ENCODE measurements at regions not wholly inside any gene's neighbourhood (a gene's known extent, or its start where the extent isn't known, plus 50 kb on each side); places are given as distances from the start of the nearest gene placed in this dataset.
"Not testable (repeated sequence)": the region's sequence is repeated elsewhere in the genome, so short reads cannot be mapped to it uniquely, and the experiment has no call there.

DNA sequence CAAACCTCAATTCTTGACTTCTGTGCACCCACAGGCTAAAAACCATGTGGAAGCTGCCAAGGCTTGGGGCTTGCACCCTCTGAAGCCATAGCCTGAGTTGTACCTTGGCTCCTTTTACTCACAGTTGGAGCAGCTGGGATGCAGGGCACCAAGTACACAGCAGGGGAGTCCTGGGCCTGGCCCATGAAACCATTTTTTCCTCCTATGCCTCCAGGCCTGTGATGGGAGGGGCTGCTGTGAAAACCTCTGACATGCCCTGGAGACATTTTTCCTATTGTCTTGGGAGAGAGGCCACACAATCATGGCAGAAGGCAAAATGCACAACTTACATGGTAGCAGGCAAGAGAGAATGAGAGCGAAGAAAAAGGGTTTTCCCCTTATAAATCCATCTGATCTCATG, 568.6 kb downstream of the SMARCA1 start:
- not testable (repeated sequence) for FAIRE-seq

GRCh38 chrX:128931071-128931470, 592.2 kb downstream of the SMARCA1 start:
- no peak for FAIRE-seq

- FAIRE-seq = peak; percentile 47
Observed at GRCh38 chrX:128929271-128930057, 593.8 kb downstream of the SMARCA1 start.

- FAIRE-seq = no peak
Observed at GRCh38 chrX:128928636-128929035, 594.7 kb downstream of the SMARCA1 start.

DNA sequence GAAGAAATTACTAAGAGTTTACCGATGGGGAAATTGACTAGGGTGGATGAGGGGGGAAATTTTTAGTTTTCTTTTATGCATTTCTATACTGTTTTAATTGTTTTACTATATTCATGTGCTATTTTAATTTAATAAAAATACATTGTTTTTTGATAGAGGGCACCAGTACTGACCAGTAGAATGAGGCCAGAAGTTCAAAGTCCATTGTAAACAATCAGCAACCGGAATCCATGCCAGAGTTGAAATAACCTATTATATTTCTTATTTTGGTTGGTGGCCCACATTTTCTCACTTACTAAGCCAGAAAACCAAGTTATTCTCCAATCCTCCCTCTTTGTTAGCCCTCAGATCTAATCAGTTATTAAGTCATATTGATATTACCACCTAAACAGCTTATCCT, 595.9 kb downstream of the SMARCA1 start:
- peak; percentile 36 for FAIRE-seq

DNA sequence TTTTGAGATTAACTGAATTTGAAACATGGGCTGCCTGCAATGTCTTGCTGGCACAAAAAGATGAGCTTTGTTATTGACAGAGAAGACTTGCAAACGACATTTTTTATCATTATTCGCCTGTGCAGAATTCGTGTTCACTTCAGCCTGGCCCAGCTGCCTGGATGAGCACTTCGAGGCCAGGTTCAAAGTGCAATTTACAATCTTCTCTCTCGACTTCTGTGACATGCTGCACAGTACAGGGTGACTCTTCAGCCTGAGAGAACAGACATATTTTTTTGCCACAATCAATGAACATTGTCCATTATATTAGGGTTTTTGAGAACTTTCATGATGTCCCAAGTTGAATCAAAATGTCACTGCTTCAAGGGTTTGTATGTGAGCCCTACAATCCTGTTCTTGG, 616.5 kb downstream of the SMARCA1 start:
- FAIRE-seq = no peak

DNA sequence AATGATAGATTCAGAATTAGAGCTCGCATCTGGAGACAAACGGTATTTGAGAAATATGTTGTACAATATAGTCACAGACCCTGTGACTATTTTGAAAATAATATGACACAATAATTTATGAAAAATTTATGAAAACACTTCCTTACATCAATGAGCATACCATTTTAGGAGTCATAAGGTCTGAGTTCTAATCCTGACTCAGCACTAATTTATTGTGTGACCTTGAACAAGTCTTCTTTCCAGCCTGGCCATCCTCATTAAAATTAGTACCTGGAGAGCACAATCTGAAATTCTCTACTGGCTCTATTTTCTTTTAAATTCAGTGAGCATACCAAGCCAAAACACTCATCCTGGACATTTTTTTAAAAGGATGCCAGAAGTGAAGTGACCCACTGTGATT, 622.3 kb downstream of the SMARCA1 start:
- no peak for FAIRE-seq

DNA sequence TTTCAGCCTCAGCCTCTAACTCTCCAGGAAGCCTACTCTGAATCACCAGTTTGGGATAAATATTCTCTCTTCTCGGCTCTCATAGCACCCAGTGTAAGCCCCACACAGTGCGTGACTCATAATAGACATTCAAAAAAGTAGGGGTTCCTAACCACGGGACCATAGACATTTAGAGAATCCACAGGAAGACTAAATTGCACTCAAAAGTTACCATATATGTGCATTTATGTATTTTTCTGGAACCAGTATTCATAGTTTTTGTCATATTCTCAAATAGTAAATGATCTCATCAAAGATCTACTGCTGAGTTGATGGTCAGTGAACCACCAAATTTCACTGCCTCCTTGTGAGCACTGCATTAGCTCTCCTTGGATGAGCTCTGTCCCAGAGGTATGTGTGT, 625.7 kb downstream of the SMARCA1 start:
- FAIRE-seq = no peak

- FAIRE-seq = no peak
Observed at GRCh38 chrX:128891554-128891953, 631.7 kb downstream of the SMARCA1 start.

DNA sequence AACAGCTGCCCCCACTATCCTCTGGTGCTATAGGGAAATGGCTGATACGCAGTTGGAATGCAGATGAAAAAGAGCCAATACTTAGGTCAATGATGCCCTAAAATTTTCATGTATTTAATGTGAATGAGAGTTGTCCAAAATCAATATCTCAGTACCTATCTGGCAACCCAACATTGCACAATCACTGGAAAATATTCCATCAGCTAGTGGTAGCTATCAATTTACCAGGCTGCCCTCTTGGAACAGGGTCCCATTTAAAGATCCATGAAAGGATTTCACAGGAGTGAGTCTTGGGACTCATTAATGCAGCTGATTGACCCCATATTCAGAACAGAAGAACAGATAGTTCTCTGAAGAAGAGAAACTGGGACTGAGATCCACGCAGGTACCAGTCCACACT, 638.9 kb downstream of the SMARCA1 start:
- no peak for FAIRE-seq

DNA sequence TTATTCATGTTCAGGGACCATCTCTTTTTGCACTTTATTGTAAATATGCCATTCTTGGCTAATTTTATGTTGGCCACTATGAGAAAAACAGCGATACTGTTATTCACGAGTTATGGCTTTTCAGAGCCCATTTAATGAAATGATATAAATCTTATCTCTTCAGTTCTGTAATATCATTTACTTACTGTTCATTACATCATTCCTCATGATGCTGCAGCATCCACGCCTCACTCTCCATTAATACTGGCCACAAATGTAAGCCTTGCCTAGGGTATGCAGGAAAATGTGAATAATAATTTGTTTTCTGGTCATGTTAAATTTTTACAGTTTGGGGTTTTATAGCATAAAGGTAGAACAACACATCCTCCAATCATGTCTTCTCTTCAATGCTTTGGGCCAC, 639.6 kb downstream of the SMARCA1 start:
- FAIRE-seq = no peak

GRCh38 chrX:128870361-128870760, 652.9 kb downstream of the SMARCA1 start:
- FAIRE-seq = no peak

GRCh38 chrX:128862557-128862956, 660.7 kb downstream of the SMARCA1 start:
- no peak for FAIRE-seq

GRCh38 chrX:128848374-128848773, 674.9 kb downstream of the SMARCA1 start:
- FAIRE-seq = no peak

DNA sequence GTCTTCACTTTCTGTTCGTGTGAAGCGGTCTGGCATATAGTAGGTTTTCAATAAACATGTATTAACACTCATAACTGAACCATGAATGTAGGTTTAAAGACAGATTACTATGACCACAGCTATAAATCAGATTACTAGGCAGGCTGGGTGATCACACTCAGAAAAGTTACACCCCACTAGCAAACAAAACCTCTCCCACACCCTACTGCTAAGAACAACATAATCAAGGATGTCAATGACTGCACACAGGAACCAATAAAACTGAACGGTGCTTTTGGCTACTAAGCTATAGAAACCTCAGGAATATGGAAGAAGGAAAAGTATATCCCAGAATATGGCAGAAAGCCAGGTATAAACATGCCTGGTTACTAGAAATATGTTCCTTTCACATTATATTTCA, 676.9 kb downstream of the SMARCA1 start:
- FAIRE-seq = peak; percentile 94

GRCh38 chrX:128818690-128819089, 704.6 kb downstream of the SMARCA1 start:
- no peak for FAIRE-seq

DNA sequence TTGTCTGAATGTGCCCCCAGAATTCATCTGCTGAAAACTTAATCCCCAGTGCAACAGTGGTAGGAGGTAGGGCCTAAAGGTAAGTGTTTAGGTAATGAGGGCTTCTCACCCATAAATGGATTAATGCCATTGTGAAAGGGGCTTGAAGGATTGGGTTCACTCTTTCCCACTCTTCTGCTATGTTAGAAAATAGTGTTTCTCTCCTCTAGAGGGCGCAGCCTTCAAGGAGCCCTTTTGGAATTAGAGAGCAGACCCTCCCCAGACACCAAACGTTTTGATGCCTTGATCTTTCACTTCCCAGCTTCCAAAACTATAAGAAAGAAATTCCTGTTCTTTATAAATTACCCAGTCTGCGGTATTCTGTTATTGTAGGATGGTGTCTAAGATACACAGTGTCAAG, 706.4 kb downstream of the SMARCA1 start:
- no peak for FAIRE-seq

DNA sequence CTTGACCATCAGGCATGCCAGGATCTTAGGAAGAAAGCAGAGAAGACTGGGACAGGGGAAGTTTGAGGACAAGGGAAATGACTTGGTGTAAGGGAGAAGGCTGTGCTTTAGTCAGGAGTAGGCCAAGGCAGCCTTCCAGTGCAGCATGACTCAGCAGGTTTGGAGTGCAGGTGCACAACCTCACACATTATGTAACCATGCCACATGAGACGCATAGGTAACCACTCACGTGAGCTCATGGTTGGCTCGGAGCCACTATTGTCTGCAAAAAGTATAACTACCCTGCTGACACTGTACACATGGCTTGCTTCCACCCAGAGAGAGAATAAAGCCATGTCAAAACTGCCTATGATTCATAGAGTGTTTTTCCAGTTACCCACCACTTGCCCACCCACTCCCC, 715.9 kb downstream of the SMARCA1 start:
- FAIRE-seq = no peak

DNA sequence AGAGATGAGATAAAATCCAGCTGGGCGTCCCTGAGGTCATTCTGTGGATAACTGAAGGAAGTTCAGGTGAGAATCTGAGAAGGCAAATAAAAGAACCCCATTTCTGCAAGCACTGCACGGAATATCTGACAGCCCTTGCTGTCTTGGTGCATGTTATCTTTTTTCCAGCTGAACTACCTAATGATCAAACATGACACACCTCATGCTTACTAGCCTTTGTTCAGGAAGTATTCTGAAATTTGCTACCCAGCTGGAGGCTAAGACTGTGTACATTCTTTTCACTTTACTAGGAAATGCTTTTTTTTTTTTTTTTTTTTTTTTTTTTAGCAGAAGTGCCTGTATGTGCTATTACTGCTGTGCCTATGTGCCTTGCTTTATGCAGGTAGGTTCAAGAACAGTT, 718.1 kb downstream of the SMARCA1 start:
- no peak for FAIRE-seq

- FAIRE-seq = no peak
Observed at GRCh38 chrX:128804828-128805227, 718.5 kb downstream of the SMARCA1 start.

DNA sequence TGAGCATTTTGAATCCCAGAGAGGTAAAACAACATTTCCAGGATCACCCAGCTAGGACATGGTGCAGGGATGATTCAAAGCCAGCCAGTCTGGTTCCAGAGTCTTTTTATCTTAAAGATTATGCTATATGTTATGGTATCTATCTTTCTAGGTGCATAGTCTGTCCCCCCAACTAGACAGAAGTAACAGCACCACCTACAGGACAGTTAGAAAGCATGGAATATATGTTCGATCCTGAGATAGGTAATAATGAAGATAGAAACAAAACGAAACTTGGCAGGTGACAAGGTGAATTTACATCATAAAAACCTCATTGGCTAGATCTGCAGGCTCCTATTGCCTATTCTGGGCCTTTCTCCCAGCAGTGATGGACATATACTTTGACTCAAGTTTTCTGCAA, 723.2 kb downstream of the SMARCA1 start:
- no peak for FAIRE-seq

DNA sequence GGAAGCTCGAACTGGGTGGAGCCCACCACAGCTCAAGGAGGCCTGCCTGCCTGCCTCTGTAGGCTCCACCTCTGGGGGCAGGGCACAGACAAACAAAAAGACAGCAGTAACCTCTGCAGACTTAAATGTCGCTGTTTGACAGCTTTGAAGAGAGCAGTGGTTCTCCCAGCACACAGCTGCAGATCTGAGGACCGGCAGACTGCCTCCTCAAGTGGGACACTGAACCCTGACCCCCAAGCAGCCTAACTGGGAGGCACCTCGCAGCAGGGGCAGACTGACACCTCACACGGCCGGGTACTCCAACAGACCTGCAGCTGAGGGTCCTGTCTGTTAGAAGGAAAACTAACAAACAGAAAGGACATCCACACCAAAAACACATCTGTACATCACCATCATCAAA, 730.9 kb upstream of the ACTRT1 start:
- not testable (repeated sequence) for FAIRE-seq

GRCh38 chrX:128781506-128781905, 729.3 kb upstream of the ACTRT1 start:
- no peak for FAIRE-seq

GRCh38 chrX:128780934-128781333, 728.7 kb upstream of the ACTRT1 start:
- no peak for FAIRE-seq

GRCh38 chrX:128769495-128769894, 717.3 kb upstream of the ACTRT1 start:
- no peak for FAIRE-seq

Data from colon (tissue), 2 donors.